Psoas muscle (tissue), 7 donors: ENCODE measurements at regions not wholly inside any gene's neighbourhood (a gene's known extent, or its start where the extent isn't known, plus 50 kb on each side); places are given as distances from the start of the nearest gene placed in this dataset.

Experiments
- ATAC-seq, 4 donors: fragments of 200-7000 bp; cut with Tn5 transposase; one replicate each; pipeline ENCODE4 v1.9.1; 2020; ENCODE audit warnings: moderate library complexity in 3 of 4, mild to moderate bottlenecking in 2 of 4
- DNase-seq, 2 donors: peaks; one replicate each; pipeline ENCODE4 v3.0.0-alpha.2; 2020
- H3K27ac ChIP-seq: fragments of 200-600 bp; one replicate; pipeline ENCODE4 v1.8.0; 2022
- H3K27me3 ChIP-seq, 3 donors: fragments of 200-600 bp in 1 of 3; one replicate each; pipeline versions ENCODE4 v1.6.1 to v1.8.0; 2013 to 2022; ENCODE audit warnings: low read length in 2 of 3, mild to moderate bottlenecking in 2 of 3, moderate library complexity in 1 of 3; ENCODE audit not compliant: insufficient read depth in 3 of 3
- H3K36me3 ChIP-seq, 2 donors: fragments of 200-600 bp in 1 of 2; one replicate each; pipeline versions ENCODE4 v1.6.1 to v1.8.0; 2013 to 2022; ENCODE audit warnings: low read depth in 1 of 2, mild to moderate bottlenecking in 1 of 2, moderate library complexity in 1 of 2; ENCODE audit not compliant: insufficient read depth in 1 of 2
- H3K4me1 ChIP-seq: fragments of 200-600 bp; one replicate; pipeline ENCODE4 v1.8.0; 2022
- H3K4me3 ChIP-seq: fragments of 200-600 bp; one replicate; pipeline ENCODE4 v1.8.0; 2022; ENCODE audit warnings: mild to moderate bottlenecking
- H3K9me3 ChIP-seq: fragments of 200-600 bp; one replicate; pipeline ENCODE4 v1.8.0; 2022
- CTCF ChIP-seq: fragments of 200-600 bp; IDR thresholded peaks from one replicate; pipeline ENCODE4 v1.8.0; 2022; ENCODE audit warnings: antibody characterized with exemption
- WGBS, 3 donors: extraction: QIAGEN DNeasy Blood & Tissue Kit; methylation state at CpG; one replicate each; pipeline versions ENCODE4 v1.1.6 to v1.1.7; 2013; 5-methylcytosine and 5-hydroxymethylcytosine counted together
- intact Hi-C, 2 donors: fragments of 100-400 bp; cut with DNase I; formaldehyde crosslinking; loops; one replicate each; pipeline versions ENCODE4 v1.11.0 to v1.14.2; 2022
- donor health status: healthy with polysubstance abuse.
- donor health status: DM: no; HTN: no; CAD: no; lungs with moderate emphysema.
- donor health status: Bipolar disorder and iron deficiency.
- donor health status: healthy.
- donor health status: DM: yes; HTN: yes; CAD: no.
- donor health status: DM: no; HTN: no; CAD: no.
- donor health status: DM: yes; HTN: yes; CAD: no.

GRCh38 chr10:6729861-6730344 lies 149.8 kb upstream of the PRKCQ start:
- intact Hi-C loops = no loop called here
- Histone ChIP-seq H3K27ac (no peak overlapping the region), H3K36me3 (no peaks in the 10 kb centered on the region), H3K9me3 (no peaks in the 10 kb centered on the region), H3K4me3 (no peak overlapping the region), H3K4me1 (peaks cover 16% of the 10 kb centered on the region), H3K27me3 (no peaks in the 10 kb centered on the region)
- no peak for DNase-seq
- no peak for ATAC-seq
- TF ChIP-seq CTCF = no peak
- WGBS, 3 donors = 57 to 60% (median 57%) methylated on average over 7 of the region's 7 CpGs

GRCh38 chr10:6729071-6729774 lies 149.1 kb upstream of the PRKCQ start:
- Histone ChIP-seq H3K27ac (no peak overlapping the region), H3K9me3 (no peaks in the 10 kb centered on the region), H3K27me3 (no peaks in the 10 kb centered on the region), H3K36me3 (no peaks in the 10 kb centered on the region), H3K4me3 (no peak overlapping the region), H3K4me1 (peaks cover 11% of the 10 kb centered on the region)
- intact Hi-C loops = no loop called here
- 36 to 47% (median 43%) methylated on average over 6 of the region's 6 CpGs for WGBS, 3 donors
- DNase-seq (peak in 1 of 2 donors; percentile 32), ATAC-seq (peak; percentile 40 to 57 (median 54))
- no peak for TF ChIP-seq CTCF

GRCh38 chr10:6726924-6727323 lies 146.8 kb upstream of the PRKCQ start:
- DNase-seq (no peak), ATAC-seq (no peak)
- Histone ChIP-seq H3K36me3 (no peaks in the 10 kb centered on the region), H3K27me3 (no peaks in the 10 kb centered on the region), H3K27ac (no peak overlapping the region), H3K4me1 (peaks cover 6% of the 10 kb centered on the region), H3K9me3 (no peaks in the 10 kb centered on the region), H3K4me3 (no peak overlapping the region)
- TF ChIP-seq CTCF = no peak
- intact Hi-C loops = no loop called here
- WGBS, 3 donors = 92 to 93% (median 93%) methylated on average over 3 of the region's 3 CpGs

- H3K4me1 ChIP-seq = peaks cover 10% of the 10 kb centered on the region
- H3K27ac ChIP-seq = no peak overlapping the region
- 90 to 100% (median 94%) methylated on average over 1 of the region's 1 CpG for WGBS, 3 donors
- H3K27me3 ChIP-seq = peaks cover 0 to 2% (median 0%) of the 10 kb centered on the region in 3 donors
- no peak overlapping the region for H3K4me3 ChIP-seq
- ATAC-seq (no peak), DNase-seq (no peak)
- no peak for TF ChIP-seq CTCF
- intact Hi-C loops = no loop called here
- H3K36me3 ChIP-seq = no peaks in the 10 kb centered on the region
- no peaks in the 10 kb centered on the region for H3K9me3 ChIP-seq
These were observed 142.5 kb upstream of the PRKCQ start for GRCh38 chr10:6722616-6723004.
